ENCODE measurements at regions not wholly inside any gene's neighbourhood (a gene's known extent, or its start where the extent isn't known, plus 50 kb on each side); places are given as distances from the start of the nearest gene placed in this dataset.

DNA sequence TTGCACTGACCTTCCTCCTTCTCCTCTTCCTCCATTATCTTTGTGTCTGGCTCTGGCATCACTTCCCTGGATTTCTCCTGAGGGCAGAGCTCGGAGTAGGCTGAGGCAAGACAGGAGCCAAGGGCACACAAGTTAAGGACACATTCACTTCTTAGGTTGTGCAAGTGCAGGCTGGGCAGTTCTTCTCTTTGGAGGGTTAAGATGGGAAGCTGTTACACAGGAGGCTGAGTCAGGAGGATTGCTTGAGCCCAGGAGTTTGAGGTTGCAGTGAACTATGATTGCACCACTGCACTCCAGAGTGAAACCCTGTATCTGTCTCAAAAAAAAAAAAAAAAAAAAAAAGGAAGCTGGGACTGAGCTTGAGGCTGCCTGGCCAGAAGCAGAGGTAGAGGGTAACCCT is 176.2 kb upstream of the ANKRD28 start:
- Histone ChIP-seq H3K27ac (no peak overlapping the region), H3K27me3 (no peaks in the 10 kb centered on the region), H3K4me3 (no peak overlapping the region), H3K36me3 (no peaks in the 10 kb centered on the region), H3K4me1 (no peaks in the 10 kb centered on the region), H3K9me3 (no peaks in the 10 kb centered on the region)
- WGBS, 2 donors: 80 to 89% methylated on average over 1 of the region's 1 CpG
- TF ChIP-seq EP300 (IDR thresholded peaks at IDR 0.05) (no peak), POLR2A (IDR thresholded peaks at IDR 0.05) (no peak), CTCF (IDR thresholded peaks at IDR 0.05) (no peak), POLR2AphosphoS5 (IDR thresholded peaks at IDR 0.05) (no peak)
- no peak for DNase-seq
- intact Hi-C loops (cut with DNase I): no loop called here

DNA sequence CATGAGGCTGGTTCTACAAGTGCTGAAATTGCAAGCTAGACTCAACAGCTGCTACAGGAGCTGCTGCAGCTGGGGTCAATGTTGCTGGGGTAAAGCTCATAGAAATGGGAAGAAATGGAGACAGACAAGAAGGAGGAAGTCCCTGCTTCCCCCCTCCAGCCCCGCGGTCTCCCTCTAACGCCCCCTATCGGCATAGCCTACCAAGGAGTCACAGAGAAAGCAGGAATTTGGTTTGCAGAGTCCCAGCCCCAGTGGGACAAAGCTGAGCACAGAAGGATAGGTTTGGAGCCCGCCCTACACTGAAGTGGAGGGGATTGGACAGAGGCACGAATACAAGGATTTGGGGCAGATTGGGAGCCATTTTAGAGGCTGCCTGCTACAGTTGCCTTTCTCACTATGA is 176.9 kb upstream of the ANKRD28 start:
- Histone ChIP-seq H3K27ac (no peak overlapping the region), H3K4me3 (no peak overlapping the region), H3K36me3 (no peaks in the 10 kb centered on the region), H3K9me3 (peaks cover 0 to 2% (median 0%) of the 10 kb centered on the region in 4 donors), H3K4me1 (no peaks in the 10 kb centered on the region), H3K27me3 (no peaks in the 10 kb centered on the region)
- 21 to 38% methylated on average over 6 of the region's 6 CpGs for WGBS, 2 donors
- TF ChIP-seq EP300 (IDR thresholded peaks at IDR 0.05): no peak
- no peak for TF ChIP-seq POLR2A (IDR thresholded peaks at IDR 0.05)
- no peak for DNase-seq
- intact Hi-C loops (cut with DNase I): no loop called here

DNA sequence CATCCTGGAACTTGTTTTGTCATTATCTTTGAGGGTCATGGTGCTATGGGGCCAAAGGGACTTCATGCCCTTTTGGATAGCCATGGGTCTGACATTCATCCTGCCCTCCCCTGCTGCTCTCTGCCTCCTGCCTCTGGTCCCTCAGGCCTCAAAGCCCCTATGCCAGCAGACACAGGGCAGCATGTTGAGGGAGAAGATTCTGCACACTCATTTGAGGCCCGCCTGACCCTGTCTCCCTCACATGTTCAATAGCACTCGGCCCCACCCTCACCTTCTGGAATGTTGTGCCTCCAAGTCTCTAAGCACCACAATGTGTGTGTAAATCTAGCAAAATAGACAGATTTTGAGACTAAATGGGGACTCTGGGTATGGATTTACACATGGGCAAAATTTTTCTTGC is 178.7 kb upstream of the ANKRD28 start:
- H3K27ac ChIP-seq: no peak overlapping the region
- WGBS, 2 donors: 41 to 52% methylated on average over 2 of the region's 2 CpGs
- no peaks in the 10 kb centered on the region for H3K27me3 ChIP-seq
- no peaks in the 10 kb centered on the region for H3K4me1 ChIP-seq
- no peaks in the 10 kb centered on the region for H3K36me3 ChIP-seq
- H3K9me3 ChIP-seq: peaks cover 0 to 2% (median 0%) of the 10 kb centered on the region in 4 donors
- TF ChIP-seq EP300 (IDR thresholded peaks at IDR 0.05): no peak
- no peak for TF ChIP-seq POLR2AphosphoS5 (IDR thresholded peaks at IDR 0.05)
- no peak for TF ChIP-seq CTCF (IDR thresholded peaks at IDR 0.05)
- no peak for TF ChIP-seq POLR2A (IDR thresholded peaks at IDR 0.05)
- DNase-seq: no peak
- H3K4me3 ChIP-seq: no peak overlapping the region
- intact Hi-C loops (cut with DNase I): no loop called here

- Histone ChIP-seq H3K4me1 (no peaks in the 10 kb centered on the region), H3K4me3 (no peak overlapping the region), H3K36me3 (no peaks in the 10 kb centered on the region), H3K27me3 (no peaks in the 10 kb centered on the region), H3K27ac (no peak overlapping the region), H3K9me3 (peaks cover 0 to 2% (median 0%) of the 10 kb centered on the region in 4 donors)
- DNase-seq: no peak
- TF ChIP-seq CTCF (IDR thresholded peaks at IDR 0.05): no peak
- no peak for TF ChIP-seq POLR2A (IDR thresholded peaks at IDR 0.05)
- TF ChIP-seq POLR2AphosphoS5 (IDR thresholded peaks at IDR 0.05): no peak
- TF ChIP-seq EP300 (IDR thresholded peaks at IDR 0.05): no peak
- intact Hi-C loops (cut with DNase I): no loop called here
- 69 to 88% methylated on average over 1 of the region's 1 CpG for WGBS, 2 donors
These were observed 179.3 kb upstream of the ANKRD28 start for GRCh38 chr3:15977090-15977489.

GRCh38 chr3:15977598-15978232 is 179.9 kb upstream of the ANKRD28 start:
- H3K27me3 ChIP-seq: no peaks in the 10 kb centered on the region
- no peak overlapping the region for H3K27ac ChIP-seq
- 87% methylated on average over 6 of the region's 6 CpGs for WGBS, 2 donors
- H3K9me3 ChIP-seq: peaks cover 0 to 2% (median 0%) of the 10 kb centered on the region in 4 donors
- DNase-seq: no peak
- intact Hi-C loops (cut with DNase I): no loop called here
- H3K4me3 ChIP-seq: no peak overlapping the region
- TF ChIP-seq EP300 (IDR thresholded peaks at IDR 0.05) (no peak), CTCF (IDR thresholded peaks at IDR 0.05) (no peak), POLR2A (IDR thresholded peaks at IDR 0.05) (no peak), POLR2AphosphoS5 (IDR thresholded peaks at IDR 0.05) (no peak)
- no peaks in the 10 kb centered on the region for H3K36me3 ChIP-seq
- no peaks in the 10 kb centered on the region for H3K4me1 ChIP-seq
